CD1c-positive myeloid dendritic cell (primary cell): ENCODE measurements at regions not wholly inside any gene's neighbourhood (a gene's known extent, or its start where the extent isn't known, plus 50 kb on each side); places are given as distances from the start of the nearest gene placed in this dataset.

ENCODE experiments used
- DNase-seq: peaks from one replicate; pipeline ENCODE4 v3.0.0-alpha.2; 2016; ENCODE audit errors: extremely low spot score

GRCh38 chr2:18425210-18425703 is 135.2 kb downstream of the RDH14 start:
- no peak for DNase-seq

- no peak for DNase-seq
Measured at GRCh38 chr2:18423636-18424035, 136.8 kb downstream of the RDH14 start.

- no peak for DNase-seq
Measured at GRCh38 chr2:18422432-18423165, 137.9 kb downstream of the RDH14 start.

GRCh38 chr2:18413676-18414396 is 146.6 kb downstream of the RDH14 start:
- no peak for DNase-seq

GRCh38 chr2:18412980-18413675 is 147.3 kb downstream of the RDH14 start:
- DNase-seq, result no peak

GRCh38 chr2:18411626-18412025 is 148.8 kb downstream of the RDH14 start:
- DNase-seq, result no peak

GRCh38 chr2:18410543-18410942 is 149.9 kb downstream of the RDH14 start:
- DNase-seq, result no peak

- DNase-seq, result no peak
Measured at GRCh38 chr2:18408638-18409037, 151.8 kb downstream of the RDH14 start.

GRCh38 chr2:18406219-18406618 is 154.2 kb downstream of the RDH14 start:
- no peak for DNase-seq

GRCh38 chr2:18404708-18405107 is 155.7 kb downstream of the RDH14 start:
- no peak for DNase-seq

- DNase-seq, result no peak
Measured at GRCh38 chr2:18403921-18404522, 156.4 kb downstream of the RDH14 start.

- DNase-seq, result no peak
Measured at GRCh38 chr2:18402831-18403230, 157.6 kb downstream of the RDH14 start.

- no peak for DNase-seq
Measured at GRCh38 chr2:18401471-18401870, 159.0 kb downstream of the RDH14 start.

GRCh38 chr2:18399601-18400000 is 160.9 kb downstream of the RDH14 start:
- no peak for DNase-seq

GRCh38 chr2:18398833-18399232 is 161.6 kb downstream of the RDH14 start:
- DNase-seq, result no peak

- DNase-seq, result no peak
Measured at GRCh38 chr2:18396329-18397010, 164.0 kb downstream of the RDH14 start.

GRCh38 chr2:18395555-18395954 is 164.9 kb downstream of the RDH14 start:
- no peak for DNase-seq

- DNase-seq, result peak; percentile 67
Measured at GRCh38 chr2:18387441-18388206, 172.8 kb downstream of the RDH14 start.

- no peak for DNase-seq
Measured at GRCh38 chr2:18384242-18384641, 176.2 kb downstream of the RDH14 start.

GRCh38 chr2:18381386-18381785 is 179.1 kb downstream of the RDH14 start:
- DNase-seq, result no peak

GRCh38 chr2:18380321-18380720 is 180.1 kb downstream of the RDH14 start:
- no peak for DNase-seq
